Neutrophil (primary cell): ENCODE measurements at regions not wholly inside any gene's neighbourhood (a gene's known extent, or its start where the extent isn't known, plus 50 kb on each side); places are given as distances from the start of the nearest gene placed in this dataset.

Experiments
- H3K27ac ChIP-seq: fragments of 200-600 bp; sonication (generic); 2 replicates; pipeline ENCODE4 v1.5.1; 2016; ENCODE audit warnings: mild to moderate bottlenecking, moderate library complexity
- H3K27me3 ChIP-seq: fragments of 200-600 bp; sonication (generic); 2 replicates; pipeline ENCODE4 v1.6.0; 2016; ENCODE audit warnings: mild to moderate bottlenecking
- H3K36me3 ChIP-seq: fragments of 200-600 bp; sonication (generic); 2 replicates; pipeline ENCODE4 v1.5.1; 2017
- H3K4me1 ChIP-seq, 2 experiments: fragments of 200-600 bp in 1 of 2; sonication (generic) in 1 of 2; 1 replicate in 1 of 2; 2 replicates in 1 of 2; pipeline versions ENCODE4 v1.5.1 to v1.6.1; 2013 to 2016; ENCODE audit warnings: low read depth in 1 of 2, low read length in 1 of 2, mild to moderate bottlenecking in 1 of 2, moderate library complexity in 1 of 2; ENCODE audit not compliant: control insufficient read depth in 1 of 2, insufficient read depth in 1 of 2
- H3K4me3 ChIP-seq, 2 experiments: fragments of 200-600 bp in 1 of 2; sonication (generic) in 1 of 2; 1 replicate in 1 of 2; 2 replicates in 1 of 2; pipeline ENCODE4 v1.5.1; 2013 to 2016; ENCODE audit warnings: low read depth in 1 of 2, low read length in 1 of 2, mild to moderate bottlenecking in 1 of 2, moderate library complexity in 1 of 2
- H3K9me3 ChIP-seq: fragments of 200-600 bp; sonication (generic); 2 replicates; pipeline ENCODE4 v1.5.1; 2016
- CTCF ChIP-seq: fragments of 200-600 bp; sonication (generic); IDR thresholded peaks from 2 replicates; pipeline ENCODE4 v1.5.1; 2016; ENCODE audit warnings: antibody characterized with exemption

GRCh38 chr3:13160619-13161018 lies 87.4 kb upstream of the IQSEC1 start:
- Histone ChIP-seq H3K9me3 (no peaks in the 10 kb centered on the region), H3K4me3 (no peak overlapping the region), H3K27me3 (peaks cover 1% of the 10 kb centered on the region), H3K27ac (no peak overlapping the region), H3K36me3 (no peaks in the 10 kb centered on the region), H3K4me1 (no peaks in the 10 kb centered on the region)
- TF ChIP-seq CTCF, result no peak

GRCh38 chr3:13159890-13160289 lies 86.7 kb upstream of the IQSEC1 start:
- Histone ChIP-seq H3K4me3 (no peak overlapping the region), H3K4me1 (no peaks in the 10 kb centered on the region), H3K27ac (no peak overlapping the region), H3K36me3 (no peaks in the 10 kb centered on the region), H3K9me3 (no peaks in the 10 kb centered on the region), H3K27me3 (peaks cover 5% of the 10 kb centered on the region)
- no peak for TF ChIP-seq CTCF

- no peak for TF ChIP-seq CTCF
- Histone ChIP-seq H3K9me3 (no peaks in the 10 kb centered on the region), H3K27me3 (peaks cover 7% of the 10 kb centered on the region), H3K36me3 (no peaks in the 10 kb centered on the region), H3K4me1 (no peaks in the 10 kb centered on the region), H3K4me3 (no peak overlapping the region), H3K27ac (no peak overlapping the region)
Observed at GRCh38 chr3:13158871-13159270, 85.6 kb upstream of the IQSEC1 start.

GRCh38 chr3:13158408-13158807 lies 85.2 kb upstream of the IQSEC1 start:
- TF ChIP-seq CTCF, result no peak
- no peaks in the 10 kb centered on the region for H3K9me3 ChIP-seq
- no peak overlapping the region for H3K4me3 ChIP-seq
- H3K4me1 ChIP-seq, result no peaks in the 10 kb centered on the region
- H3K36me3 ChIP-seq, result no peaks in the 10 kb centered on the region
- H3K27ac ChIP-seq, result no peak overlapping the region
- H3K27me3 ChIP-seq, result peaks cover 10% of the 10 kb centered on the region

- TF ChIP-seq CTCF, result no peak
- Histone ChIP-seq H3K4me1 (no peaks in the 10 kb centered on the region), H3K27me3 (peaks cover 15% of the 10 kb centered on the region), H3K9me3 (no peaks in the 10 kb centered on the region), H3K27ac (no peak overlapping the region), H3K36me3 (no peaks in the 10 kb centered on the region), H3K4me3 (no peak overlapping the region)
Observed at GRCh38 chr3:13157986-13158385, 84.8 kb upstream of the IQSEC1 start.
